Ishikawa (cell line): ENCODE measurements at regions not wholly inside any gene's neighbourhood (a gene's known extent, or its start where the extent isn't known, plus 50 kb on each side); places are given as distances from the start of the nearest gene placed in this dataset.

Experiments used
- CREB1 ChIP-seq: IDR thresholded peaks from 2 replicates; pipeline ENCODE4 v1.6.1; 2012; ENCODE audit warnings: low read depth
- EGR1 ChIP-seq: IDR thresholded peaks from 2 replicates; pipeline ENCODE4 v1.6.1; 2012
- EP300 ChIP-seq: IDR thresholded peaks from 2 replicates; pipeline ENCODE4 v1.6.1; 2012; ENCODE audit warnings: borderline replicate concordance
- NFIC ChIP-seq: IDR thresholded peaks from 2 replicates; pipeline ENCODE4 v1.6.1; 2012
- RAD21 ChIP-seq: IDR thresholded peaks from 2 replicates; pipeline ENCODE4 v1.6.1; 2012; ENCODE audit warnings: low read depth
- TAF1 ChIP-seq: IDR thresholded peaks from 2 replicates; pipeline ENCODE4 v1.6.1; 2012; ENCODE audit warnings: low read depth, mild to moderate bottlenecking
- YY1 ChIP-seq: IDR thresholded peaks from 2 replicates; pipeline ENCODE4 v1.6.1; 2012; ENCODE audit warnings: low read depth
- ZBTB7A ChIP-seq: IDR thresholded peaks from 2 replicates; pipeline ENCODE4 v1.6.1; 2012; ENCODE audit warnings: low read depth
- TF ChIP-seq, protein P1 (sequence below): IDR thresholded peaks from 2 replicates; pipeline ENCODE4 v1.6.1; 2012
- TF ChIP-seq, protein P2 (sequence below): IDR thresholded peaks from 2 replicates; pipeline ENCODE4 v1.6.1; 2012; ENCODE audit warnings: low read depth, mild to moderate bottlenecking

DNA sequence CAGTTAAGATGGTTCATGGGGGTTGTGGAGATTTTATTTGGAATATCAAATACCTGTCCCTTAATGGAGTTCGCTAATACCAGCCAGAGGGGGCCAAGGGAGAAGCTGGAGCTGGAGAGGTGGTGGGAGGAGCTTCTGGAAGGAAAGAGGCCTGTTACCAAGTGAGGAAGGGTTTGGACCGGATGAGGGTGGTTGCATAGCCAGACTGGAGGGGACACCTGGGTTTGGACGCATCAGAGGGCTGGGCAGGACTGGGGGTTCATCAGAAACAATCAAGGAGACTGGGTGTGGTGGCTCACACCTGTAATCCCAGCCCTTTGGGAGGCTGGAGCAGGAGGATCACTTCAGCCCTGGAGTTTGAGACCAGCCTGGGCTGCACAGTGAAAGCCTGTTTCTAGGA, 111.8 kb upstream of the IER5L start:
- TF ChIP-seq CREB1 (no peak), TAF1 (no peak), ZBTB7A (no peak), EGR1 (no peak), YY1 (no peak), EP300 (no peak), RAD21 (no peak), NFIC (no peak)
- TF ChIP-seq, protein P1, sequence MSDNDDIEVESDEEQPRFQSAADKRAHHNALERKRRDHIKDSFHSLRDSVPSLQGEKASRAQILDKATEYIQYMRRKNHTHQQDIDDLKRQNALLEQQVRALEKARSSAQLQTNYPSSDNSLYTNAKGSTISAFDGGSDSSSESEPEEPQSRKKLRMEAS: no peak
- TF ChIP-seq, protein P2, sequence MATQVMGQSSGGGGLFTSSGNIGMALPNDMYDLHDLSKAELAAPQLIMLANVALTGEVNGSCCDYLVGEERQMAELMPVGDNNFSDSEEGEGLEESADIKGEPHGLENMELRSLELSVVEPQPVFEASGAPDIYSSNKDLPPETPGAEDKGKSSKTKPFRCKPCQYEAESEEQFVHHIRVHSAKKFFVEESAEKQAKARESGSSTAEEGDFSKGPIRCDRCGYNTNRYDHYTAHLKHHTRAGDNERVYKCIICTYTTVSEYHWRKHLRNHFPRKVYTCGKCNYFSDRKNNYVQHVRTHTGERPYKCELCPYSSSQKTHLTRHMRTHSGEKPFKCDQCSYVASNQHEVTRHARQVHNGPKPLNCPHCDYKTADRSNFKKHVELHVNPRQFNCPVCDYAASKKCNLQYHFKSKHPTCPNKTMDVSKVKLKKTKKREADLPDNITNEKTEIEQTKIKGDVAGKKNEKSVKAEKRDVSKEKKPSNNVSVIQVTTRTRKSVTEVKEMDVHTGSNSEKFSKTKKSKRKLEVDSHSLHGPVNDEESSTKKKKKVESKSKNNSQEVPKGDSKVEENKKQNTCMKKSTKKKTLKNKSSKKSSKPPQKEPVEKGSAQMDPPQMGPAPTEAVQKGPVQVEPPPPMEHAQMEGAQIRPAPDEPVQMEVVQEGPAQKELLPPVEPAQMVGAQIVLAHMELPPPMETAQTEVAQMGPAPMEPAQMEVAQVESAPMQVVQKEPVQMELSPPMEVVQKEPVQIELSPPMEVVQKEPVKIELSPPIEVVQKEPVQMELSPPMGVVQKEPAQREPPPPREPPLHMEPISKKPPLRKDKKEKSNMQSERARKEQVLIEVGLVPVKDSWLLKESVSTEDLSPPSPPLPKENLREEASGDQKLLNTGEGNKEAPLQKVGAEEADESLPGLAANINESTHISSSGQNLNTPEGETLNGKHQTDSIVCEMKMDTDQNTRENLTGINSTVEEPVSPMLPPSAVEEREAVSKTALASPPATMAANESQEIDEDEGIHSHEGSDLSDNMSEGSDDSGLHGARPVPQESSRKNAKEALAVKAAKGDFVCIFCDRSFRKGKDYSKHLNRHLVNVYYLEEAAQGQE: no peak
